Neutrophil (primary cell): ENCODE measurements at regions not wholly inside any gene's neighbourhood (a gene's known extent, or its start where the extent isn't known, plus 50 kb on each side); places are given as distances from the start of the nearest gene placed in this dataset.

ENCODE experiments used
- H3K27ac ChIP-seq: fragments of 200-600 bp; sonication (generic); 2 replicates; pipeline ENCODE4 v1.5.1; 2016; ENCODE audit warnings: mild to moderate bottlenecking, moderate library complexity
- H3K27me3 ChIP-seq: fragments of 200-600 bp; sonication (generic); 2 replicates; pipeline ENCODE4 v1.6.0; 2016; ENCODE audit warnings: mild to moderate bottlenecking
- H3K36me3 ChIP-seq: fragments of 200-600 bp; sonication (generic); 2 replicates; pipeline ENCODE4 v1.5.1; 2017
- H3K4me1 ChIP-seq, 2 experiments: fragments of 200-600 bp in 1 of 2; sonication (generic) in 1 of 2; 1 replicate in 1 of 2; 2 replicates in 1 of 2; pipeline versions ENCODE4 v1.5.1 to v1.6.1; 2013 to 2016; ENCODE audit warnings: low read depth in 1 of 2, low read length in 1 of 2, mild to moderate bottlenecking in 1 of 2, moderate library complexity in 1 of 2; ENCODE audit not compliant: control insufficient read depth in 1 of 2, insufficient read depth in 1 of 2
- H3K4me3 ChIP-seq, 2 experiments: fragments of 200-600 bp in 1 of 2; sonication (generic) in 1 of 2; 1 replicate in 1 of 2; 2 replicates in 1 of 2; pipeline ENCODE4 v1.5.1; 2013 to 2016; ENCODE audit warnings: low read depth in 1 of 2, low read length in 1 of 2, mild to moderate bottlenecking in 1 of 2, moderate library complexity in 1 of 2
- H3K9me3 ChIP-seq: fragments of 200-600 bp; sonication (generic); 2 replicates; pipeline ENCODE4 v1.5.1; 2016
- TF ChIP-seq, protein P1 (sequence below): fragments of 200-600 bp; sonication (generic); IDR thresholded peaks from 2 replicates; pipeline ENCODE4 v1.5.1; 2016; ENCODE audit warnings: antibody characterized with exemption

DNA sequence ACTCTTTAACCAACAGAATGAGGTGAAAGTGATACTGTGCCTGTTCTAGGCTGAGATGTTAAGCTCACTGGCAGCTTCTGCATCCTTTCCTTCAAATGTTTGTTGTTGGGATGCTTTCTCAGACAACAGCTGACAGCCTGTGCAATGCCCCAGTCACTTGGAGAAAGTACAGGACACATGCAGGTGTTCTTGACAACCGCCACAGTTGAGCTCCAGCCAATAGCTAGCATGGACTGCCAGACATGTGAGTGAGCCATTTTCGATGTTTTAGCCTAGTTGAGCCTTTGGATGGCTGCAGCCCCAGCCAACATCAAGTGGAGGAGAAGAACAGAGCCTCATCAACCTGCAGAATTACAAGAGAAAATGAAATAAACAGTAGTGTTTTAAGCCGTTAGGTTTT, 94.1 kb upstream of the PPP3CA start:
- Histone ChIP-seq H3K36me3 (no peaks in the 10 kb centered on the region), H3K4me3 (no peak overlapping the region), H3K9me3 (no peaks in the 10 kb centered on the region), H3K4me1 (no peaks in the 10 kb centered on the region), H3K27ac (no peak overlapping the region), H3K27me3 (no peaks in the 10 kb centered on the region)
- TF ChIP-seq, protein P1, sequence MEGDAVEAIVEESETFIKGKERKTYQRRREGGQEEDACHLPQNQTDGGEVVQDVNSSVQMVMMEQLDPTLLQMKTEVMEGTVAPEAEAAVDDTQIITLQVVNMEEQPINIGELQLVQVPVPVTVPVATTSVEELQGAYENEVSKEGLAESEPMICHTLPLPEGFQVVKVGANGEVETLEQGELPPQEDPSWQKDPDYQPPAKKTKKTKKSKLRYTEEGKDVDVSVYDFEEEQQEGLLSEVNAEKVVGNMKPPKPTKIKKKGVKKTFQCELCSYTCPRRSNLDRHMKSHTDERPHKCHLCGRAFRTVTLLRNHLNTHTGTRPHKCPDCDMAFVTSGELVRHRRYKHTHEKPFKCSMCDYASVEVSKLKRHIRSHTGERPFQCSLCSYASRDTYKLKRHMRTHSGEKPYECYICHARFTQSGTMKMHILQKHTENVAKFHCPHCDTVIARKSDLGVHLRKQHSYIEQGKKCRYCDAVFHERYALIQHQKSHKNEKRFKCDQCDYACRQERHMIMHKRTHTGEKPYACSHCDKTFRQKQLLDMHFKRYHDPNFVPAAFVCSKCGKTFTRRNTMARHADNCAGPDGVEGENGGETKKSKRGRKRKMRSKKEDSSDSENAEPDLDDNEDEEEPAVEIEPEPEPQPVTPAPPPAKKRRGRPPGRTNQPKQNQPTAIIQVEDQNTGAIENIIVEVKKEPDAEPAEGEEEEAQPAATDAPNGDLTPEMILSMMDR = no peak

DNA sequence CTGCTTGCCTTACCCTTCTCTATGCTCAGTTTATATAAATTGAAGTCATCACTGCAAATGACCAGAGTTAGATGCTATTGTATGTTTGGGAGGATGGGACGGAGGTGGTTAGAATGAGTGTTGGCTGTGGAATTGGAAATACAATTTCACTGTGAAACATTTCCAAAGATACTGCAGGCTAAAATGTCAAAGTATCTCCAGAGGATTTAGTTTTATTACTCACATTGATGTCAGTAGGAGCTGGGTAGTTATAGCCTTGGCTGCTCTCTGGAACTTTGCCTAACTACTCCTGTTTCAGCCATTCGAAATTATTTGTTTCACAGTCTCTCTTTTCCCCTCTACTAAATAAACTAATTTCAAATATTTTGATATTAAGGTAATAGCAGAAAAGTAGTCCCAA, 92.6 kb upstream of the PPP3CA start:
- no peaks in the 10 kb centered on the region for H3K9me3 ChIP-seq
- no peak overlapping the region for H3K27ac ChIP-seq
- H3K36me3 ChIP-seq = no peaks in the 10 kb centered on the region
- no peaks in the 10 kb centered on the region for H3K4me1 ChIP-seq
- H3K27me3 ChIP-seq = no peaks in the 10 kb centered on the region
- TF ChIP-seq, protein P1 = no peak
- H3K4me3 ChIP-seq = no peak overlapping the region

DNA sequence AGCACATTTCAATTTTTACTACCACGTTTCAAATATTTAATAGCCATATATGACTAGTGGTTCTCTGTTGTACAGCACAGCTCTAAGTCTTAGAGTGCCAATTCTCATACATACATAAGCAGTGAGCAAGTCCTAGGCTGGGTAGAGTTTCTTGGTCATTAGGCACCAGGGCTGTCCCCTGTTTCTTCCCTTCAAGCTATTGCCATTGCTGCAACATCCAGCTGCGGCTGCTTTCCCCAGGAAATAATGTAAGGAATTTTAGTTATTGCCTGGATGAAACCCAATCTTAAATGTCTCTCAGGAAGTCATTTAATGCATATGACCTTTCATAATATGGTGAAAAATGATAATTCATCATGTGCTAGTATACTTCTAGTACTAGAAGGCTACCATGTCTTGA, 74.1 kb upstream of the PPP3CA start:
- H3K27ac ChIP-seq = no peak overlapping the region
- TF ChIP-seq, protein P1 = no peak
- H3K9me3 ChIP-seq = no peaks in the 10 kb centered on the region

DNA sequence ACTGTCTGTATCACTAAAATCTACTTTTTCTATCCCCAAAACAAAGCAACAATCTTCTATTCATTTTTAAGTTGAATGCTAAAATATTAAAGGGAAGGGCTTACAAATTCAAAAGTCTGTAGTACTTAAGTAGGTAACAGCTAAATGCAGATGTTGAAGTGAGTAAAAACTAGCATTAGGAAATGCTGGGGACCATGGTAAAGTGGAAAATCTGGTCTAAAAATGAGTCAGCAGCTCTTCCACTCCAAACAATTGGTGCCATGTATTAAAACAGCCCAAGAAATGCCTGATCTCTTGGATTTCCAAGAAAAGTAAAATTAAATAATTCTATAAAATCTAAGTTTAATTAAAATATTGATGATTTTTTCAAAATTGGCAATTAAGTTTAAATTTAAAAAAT, 73.3 kb upstream of the PPP3CA start:
- TF ChIP-seq, protein P1 = no peak

More for the DNA sequence above, 74.1 kb upstream of the PPP3CA start:
- no peak overlapping the region for H3K4me3 ChIP-seq
- H3K4me1 ChIP-seq = no peaks in the 10 kb centered on the region
- no peaks in the 10 kb centered on the region for H3K36me3 ChIP-seq
- H3K27me3 ChIP-seq = no peaks in the 10 kb centered on the region

DNA sequence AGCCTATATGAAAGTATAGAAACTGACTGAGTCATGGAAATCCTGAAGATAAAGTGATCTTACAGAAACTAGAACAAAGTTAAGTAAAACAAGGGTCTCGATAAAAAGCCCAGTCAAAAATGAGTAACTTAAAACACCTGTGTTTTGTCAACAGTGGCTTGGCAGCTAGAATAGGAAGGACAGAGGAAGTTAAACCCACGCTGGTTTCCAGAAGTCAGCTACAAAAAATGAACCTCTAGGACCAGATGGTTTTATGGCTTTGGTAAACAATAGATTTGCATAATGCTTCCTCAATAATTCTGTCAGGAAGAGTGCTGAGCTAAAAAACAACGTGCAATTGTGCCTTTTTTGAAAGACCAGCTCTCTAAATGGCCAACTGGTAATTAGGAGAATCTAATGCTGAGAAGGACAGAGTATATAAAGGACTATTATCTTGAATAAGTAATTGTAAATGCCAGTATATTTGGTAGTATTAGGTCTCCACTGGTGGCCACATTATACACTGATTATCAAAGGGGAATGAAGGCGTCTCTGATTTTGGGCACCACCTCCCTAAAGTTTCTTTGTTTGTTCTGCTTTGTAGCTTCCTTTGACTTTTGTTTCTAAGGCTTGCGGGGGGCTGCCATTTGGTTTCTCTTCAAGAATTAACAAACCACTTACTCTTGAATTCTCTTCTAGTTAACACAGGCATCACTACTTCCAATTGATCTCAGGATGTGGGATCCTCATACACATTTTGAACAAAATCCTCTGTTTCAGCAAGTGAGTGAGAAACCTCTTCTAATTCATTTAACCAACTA, 72.2 kb upstream of the PPP3CA start:
- TF ChIP-seq, protein P1 = no peak
- Histone ChIP-seq H3K4me3 (no peak overlapping the region), H3K27me3 (no peaks in the 10 kb centered on the region), H3K9me3 (no peaks in the 10 kb centered on the region), H3K36me3 (no peaks in the 10 kb centered on the region), H3K27ac (no peak overlapping the region), H3K4me1 (no peaks in the 10 kb centered on the region)

More for the DNA sequence above, 73.3 kb upstream of the PPP3CA start:
- Histone ChIP-seq H3K9me3 (no peaks in the 10 kb centered on the region), H3K27ac (no peak overlapping the region), H3K4me3 (no peak overlapping the region), H3K4me1 (no peaks in the 10 kb centered on the region), H3K27me3 (no peaks in the 10 kb centered on the region), H3K36me3 (no peaks in the 10 kb centered on the region)
